Fibroblast of pulmonary artery (primary cell): ENCODE measurements at regions not wholly inside any gene's neighbourhood (a gene's known extent, or its start where the extent isn't known, plus 50 kb on each side); places are given as distances from the start of the nearest gene placed in this dataset.

Source experiments
- DNase-seq: peaks from one replicate; pipeline ENCODE4 v3.0.0-alpha.2; 2010; ENCODE audit warnings: low read depth
- H3K4me3 ChIP-seq: replicated peaks from 2 replicates; pipeline ENCODE4 v1.5.1; 2011; ENCODE audit warnings: low read depth, mild to moderate bottlenecking, control low read depth, low read length, moderate library complexity
- CTCF ChIP-seq: IDR thresholded peaks from 2 replicates; pipeline ENCODE4 v1.5.1; 2011; ENCODE audit warnings: mild to moderate bottlenecking, control low read depth, low read length, inconsistent platforms; ENCODE audit errors: missing control alignments

GRCh38 chr12:20248646-20249045 is 119.7 kb upstream of the PDE3A start:
- no peak for DNase-seq
- TF ChIP-seq CTCF = no peak
- H3K4me3 ChIP-seq = no peak overlapping the region

- H3K4me3 ChIP-seq = no peak overlapping the region
- DNase-seq = no peak
- no peak for TF ChIP-seq CTCF
Observed at GRCh38 chr12:20250761-20251160, 117.6 kb upstream of the PDE3A start.

GRCh38 chr12:20257311-20257710 is 111.0 kb upstream of the PDE3A start:
- no peak overlapping the region for H3K4me3 ChIP-seq
- no peak for TF ChIP-seq CTCF
- DNase-seq = no peak

GRCh38 chr12:20259786-20260185 is 108.6 kb upstream of the PDE3A start:
- no peak for TF ChIP-seq CTCF

GRCh38 chr12:20260851-20261250 is 107.5 kb upstream of the PDE3A start:
- no peak overlapping the region for H3K4me3 ChIP-seq
- no peak for DNase-seq
- no peak for TF ChIP-seq CTCF

More at GRCh38 chr12:20259786-20260185, 108.6 kb upstream of the PDE3A start:
- H3K4me3 ChIP-seq = no peak overlapping the region
- DNase-seq = no peak

- no peak for TF ChIP-seq CTCF
- no peak for DNase-seq
- no peak overlapping the region for H3K4me3 ChIP-seq
Observed at GRCh38 chr12:20262119-20262518, 106.2 kb upstream of the PDE3A start.

GRCh38 chr12:20264026-20264425 is 104.3 kb upstream of the PDE3A start:
- DNase-seq = no peak
- TF ChIP-seq CTCF = no peak
- no peak overlapping the region for H3K4me3 ChIP-seq
